ENCODE measurements at regions not wholly inside any gene's neighbourhood (a gene's known extent, or its start where the extent isn't known, plus 50 kb on each side); places are given as distances from the start of the nearest gene placed in this dataset.

DNA sequence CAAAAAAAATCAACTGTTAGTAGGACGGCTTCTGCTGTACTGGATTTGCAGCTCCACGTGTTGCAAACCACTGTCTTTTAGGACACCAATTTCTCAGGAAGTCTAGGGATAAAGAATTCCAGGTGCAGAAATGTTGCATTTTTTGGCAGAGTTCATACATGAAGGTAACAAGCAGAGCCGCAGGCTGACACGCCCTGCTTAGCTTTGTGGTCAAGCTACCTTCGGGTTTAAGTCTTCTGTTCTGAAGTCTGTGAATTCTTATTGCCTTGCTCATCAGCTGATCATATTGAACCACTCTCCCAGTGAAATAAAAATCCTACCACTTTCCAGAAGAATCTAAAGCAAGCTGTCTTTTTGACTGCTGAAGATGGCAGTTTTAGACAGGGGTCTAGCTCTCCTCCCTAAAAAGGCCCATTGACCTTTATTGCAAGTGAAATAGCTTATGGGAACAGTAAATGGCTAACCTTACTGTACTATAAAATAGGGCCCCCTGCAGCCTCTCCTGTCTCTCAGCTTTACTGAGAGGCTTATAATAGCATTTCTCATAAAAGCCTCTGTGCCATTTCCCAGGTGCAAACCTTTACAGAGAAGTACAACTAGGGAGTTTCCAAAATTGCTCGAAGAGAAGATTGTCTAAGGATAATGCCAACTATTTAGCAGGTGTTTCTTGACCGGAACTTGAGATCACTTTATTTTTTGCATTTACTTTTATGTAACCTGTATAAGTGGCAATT lies 262.2 kb upstream of the IL12A start:
- intact Hi-C loops (cut with DNase I): no loop called here
- no peak for TF ChIP-seq CTCF (IDR thresholded peaks at IDR 0.05)
- no peak for DNase-seq (ENCODE audit: low spot score in 2 of 2)
- Histone ChIP-seq H3K27me3 (no peaks in the 10 kb centered on the region), H3K4me1 (no peaks in the 10 kb centered on the region), H3K9me3 (no peaks in the 10 kb centered on the region), H3K27ac (no peak overlapping the region), H3K4me3 (no peak overlapping the region), H3K36me3 (no peaks in the 10 kb centered on the region)

DNA sequence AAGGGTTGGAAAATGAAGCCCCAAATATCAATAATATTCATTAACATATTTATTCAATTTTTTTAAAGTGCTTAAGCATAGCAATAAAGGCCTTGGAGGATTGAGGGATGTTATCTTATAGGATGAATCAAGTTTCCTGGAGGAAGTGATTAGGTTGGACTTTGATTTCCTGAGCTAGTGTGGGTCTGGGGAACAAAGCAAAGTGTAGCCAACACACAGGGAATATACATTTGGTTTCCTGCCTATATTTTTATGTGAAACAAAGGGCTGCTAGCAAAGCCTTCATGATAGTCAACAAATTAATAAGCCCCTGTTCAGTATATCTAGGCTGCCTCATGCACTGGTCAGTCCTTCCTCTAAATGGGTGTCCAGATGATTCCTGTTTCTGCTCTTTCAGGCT lies 261.1 kb upstream of the IL12A start:
- H3K27me3 ChIP-seq: no peaks in the 10 kb centered on the region
- DNase-seq (ENCODE audit: low spot score in 2 of 2): no peak
- no peaks in the 10 kb centered on the region for H3K9me3 ChIP-seq
- H3K36me3 ChIP-seq: no peaks in the 10 kb centered on the region
- TF ChIP-seq CTCF (IDR thresholded peaks at IDR 0.05): no peak
- H3K4me3 ChIP-seq: no peak overlapping the region
- intact Hi-C loops (cut with DNase I): no loop called here
- no peak overlapping the region for H3K27ac ChIP-seq
- peaks cover 0 to 3% of the 10 kb centered on the region in 2 donors for H3K4me1 ChIP-seq

- no peak for TF ChIP-seq CTCF (IDR thresholded peaks at IDR 0.05)
- Histone ChIP-seq H3K27me3 (no peaks in the 10 kb centered on the region), H3K27ac (no peak overlapping the region), H3K4me1 (peaks cover 0 to 9% of the 10 kb centered on the region in 2 donors), H3K4me3 (no peak overlapping the region), H3K9me3 (no peaks in the 10 kb centered on the region), H3K36me3 (no peaks in the 10 kb centered on the region)
- intact Hi-C loops (cut with DNase I): loop anchor here (10.0 kb wide), 1 partner anchor 116 kb away; no protein-coding TSS in a partner anchor
- DNase-seq (ENCODE audit: low spot score in 2 of 2): no peak
These were observed 257.4 kb upstream of the IL12A start for GRCh38 chr3:159731254-159731653.

GRCh38 chr3:159732172-159733111 lies 256.2 kb upstream of the IL12A start:
- Histone ChIP-seq H3K4me1 (peaks cover 0 to 9% of the 10 kb centered on the region in 2 donors), H3K9me3 (no peaks in the 10 kb centered on the region), H3K27ac (peak overlapping the region; percentile 45 to 50), H3K27me3 (no peaks in the 10 kb centered on the region), H3K4me3 (peak overlapping the region; percentile 39 to 52), H3K36me3 (no peaks in the 10 kb centered on the region)
- TF ChIP-seq CTCF (IDR thresholded peaks at IDR 0.05): no peak
- intact Hi-C loops (cut with DNase I): loop anchor here (1.0 to 10.0 kb wide), 2 partner anchors 29 to 118 kb away; no protein-coding TSS in a partner anchor
- no peak for DNase-seq (ENCODE audit: low spot score in 2 of 2)

GRCh38 chr3:159733194-159733860 lies 255.3 kb upstream of the IL12A start:
- H3K4me1 ChIP-seq: peaks cover 0 to 9% of the 10 kb centered on the region in 2 donors
- TF ChIP-seq CTCF (IDR thresholded peaks at IDR 0.05): no peak
- intact Hi-C loops (cut with DNase I): loop anchor here (1.0 to 10.0 kb wide), 2 partner anchors 28 to 119 kb away; no protein-coding TSS in a partner anchor
- no peaks in the 10 kb centered on the region for H3K36me3 ChIP-seq
- no peaks in the 10 kb centered on the region for H3K9me3 ChIP-seq
- H3K27ac ChIP-seq: peak overlapping the region; percentile 45 to 50
- H3K4me3 ChIP-seq: peak overlapping the region; percentile 39 to 52
- no peaks in the 10 kb centered on the region for H3K27me3 ChIP-seq
- DNase-seq (ENCODE audit: low spot score in 2 of 2): no peak
